ENCODE measurements at regions not wholly inside any gene's neighbourhood (a gene's known extent, or its start where the extent isn't known, plus 50 kb on each side); places are given as distances from the start of the nearest gene placed in this dataset.

GRCh38 chr18:72922895-72923294 lies 55.1 kb upstream of the NETO1 start:
- no peak for DNase-seq
- H3K4me1 Mint-ChIP-seq, result no peaks in the 10 kb centered on the region
- no peaks in the 10 kb centered on the region for H3K36me3 ChIP-seq (ENCODE audit: insufficient read depth, low read length)
- no peaks in the 10 kb centered on the region for H3K27me3 Mint-ChIP-seq
- H3K4me1 ChIP-seq (ENCODE audit: insufficient read depth, low read length), result no peaks in the 10 kb centered on the region
- ChIA-PET CTCF (ENCODE audit: partially characterized antibody) (no interaction called here), POLR2A (ENCODE audit: partially characterized antibody) (no interaction called here)
- H3K9me3 Mint-ChIP-seq, result peaks cover 0 to 36% (median 21%) of the 10 kb centered on the region in 8 donors
- peak overlapping the region in 1 of 7 donors; percentile 18 for H3K27ac Mint-ChIP-seq
- no peak overlapping the region for H3K4me3 Mint-ChIP-seq
- no peak overlapping the region for H3K27ac ChIP-seq (ENCODE audit: low read depth, low read length)
- intact Hi-C loops (cut with micrococcal nuclease), result no loop called here
- no peaks in the 10 kb centered on the region for H3K27me3 ChIP-seq (ENCODE audit: insufficient read depth, low read length)
- H3K9me3 ChIP-seq (ENCODE audit: control insufficient read depth in 1 of 2, low read length in 2 of 2), result no peaks in the 10 kb centered on the region
- no peaks in the 10 kb centered on the region for H3K36me3 Mint-ChIP-seq
- no peak overlapping the region for H3K4me3 ChIP-seq (ENCODE audit: low read length in 2 of 2)

Data from CD4-positive, alpha-beta memory T cell (primary cell).